Glutamatergic neuron (in vitro differentiated cells): ENCODE measurements at regions not wholly inside any gene's neighbourhood (a gene's known extent, or its start where the extent isn't known, plus 50 kb on each side); places are given as distances from the start of the nearest gene placed in this dataset.

Experiments
- DNase-seq: peaks from one replicate; pipeline ENCODE4 v3.0.0; 2022
- H3K27ac Mint-ChIP-seq: one replicate; pipeline ENCODE4 v1.8.0; 2020; ENCODE audit warnings: mild to moderate bottlenecking, mixed read lengths, inconsistent platforms; ENCODE audit not compliant: unreplicated experiment
- H3K27me3 Mint-ChIP-seq: one replicate; pipeline ENCODE4 v1.8.0; 2020; ENCODE audit warnings: mild to moderate bottlenecking, moderate library complexity, mixed read lengths, inconsistent platforms; ENCODE audit not compliant: unreplicated experiment
- H3K36me3 Mint-ChIP-seq: one replicate; pipeline ENCODE4 v1.8.0; 2020; ENCODE audit warnings: mild to moderate bottlenecking, mixed read lengths, inconsistent platforms; ENCODE audit not compliant: unreplicated experiment
- H3K4me1 Mint-ChIP-seq: one replicate; pipeline ENCODE4 v1.8.0; 2020; ENCODE audit warnings: mild to moderate bottlenecking, low read depth, mixed read lengths, inconsistent platforms; ENCODE audit not compliant: unreplicated experiment
- H3K4me3 Mint-ChIP-seq: one replicate; pipeline ENCODE4 v1.8.0; 2020; ENCODE audit warnings: mild to moderate bottlenecking, mixed read lengths, inconsistent platforms; ENCODE audit not compliant: unreplicated experiment
- H3K9me3 Mint-ChIP-seq: one replicate; pipeline ENCODE4 v1.8.0; 2020; ENCODE audit warnings: mild to moderate bottlenecking, moderate library complexity, mixed read lengths, inconsistent platforms; ENCODE audit not compliant: unreplicated experiment
- CTCF ChIP-seq: fragments of 200-600 bp; sonication (generic); IDR thresholded peaks from one replicate; pipeline ENCODE4 v1.5.0; 2021; ENCODE audit not compliant: partially characterized antibody, unreplicated experiment

DNA sequence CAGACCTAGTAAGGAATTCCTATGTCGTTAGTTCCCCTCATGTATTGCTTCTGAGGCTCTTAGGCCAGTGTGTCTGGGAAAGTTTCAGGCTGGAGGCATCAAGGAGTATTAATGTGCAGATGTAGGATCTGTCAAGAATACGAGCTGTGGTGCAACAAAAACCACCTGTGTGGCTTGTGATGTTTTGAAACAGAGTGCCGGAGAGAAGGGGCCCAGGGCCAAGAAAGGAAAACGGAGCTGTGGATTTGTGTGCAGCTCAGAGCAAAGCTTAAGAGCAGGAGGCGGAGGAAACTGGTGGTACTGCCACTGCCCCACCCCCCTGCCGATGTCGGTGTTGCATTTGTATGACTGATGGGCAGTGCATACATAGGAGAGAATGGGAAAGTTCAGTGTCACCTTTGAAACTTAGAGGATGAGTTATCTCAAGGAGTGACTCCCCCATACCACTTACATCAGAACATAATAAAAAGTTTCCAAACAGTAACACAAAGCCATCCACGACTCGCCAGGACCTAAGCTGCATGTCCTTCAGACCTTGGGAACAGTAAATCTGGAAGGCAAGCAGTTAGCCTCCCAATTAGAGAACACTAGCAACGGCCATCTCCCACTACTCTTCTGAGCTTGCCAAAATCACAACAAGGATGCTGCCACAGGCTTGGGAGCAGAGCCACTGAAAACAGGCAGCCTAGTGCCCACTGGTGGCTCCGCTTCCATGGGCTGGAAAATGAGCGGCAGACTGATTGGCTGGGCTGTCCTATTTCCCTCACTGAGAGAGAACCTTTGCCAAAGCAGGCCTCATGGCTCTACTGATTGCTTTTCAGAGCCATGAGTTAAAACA is 152.7 kb upstream of the NT5C1B start:
- no peaks in the 10 kb centered on the region for H3K9me3 Mint-ChIP-seq

DNA sequence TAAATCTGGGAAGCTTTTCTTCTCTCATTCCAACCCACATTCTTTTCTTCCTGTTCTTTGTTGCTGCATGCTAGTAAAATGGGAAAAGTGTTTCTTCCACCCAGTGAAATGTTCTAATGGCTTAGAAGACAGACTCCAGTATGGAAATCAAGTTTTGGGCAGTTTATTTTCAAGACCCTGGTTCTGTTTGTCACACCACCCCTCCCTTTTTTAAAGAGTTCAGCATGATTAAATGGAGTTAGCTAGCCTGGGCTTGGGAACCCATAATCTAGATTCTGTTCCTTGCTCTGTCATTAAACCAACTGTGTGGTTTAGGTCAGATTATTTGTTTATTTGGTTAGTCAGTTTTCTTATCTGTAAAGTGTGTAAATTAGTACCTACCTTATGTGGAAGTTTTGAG is 151.8 kb upstream of the NT5C1B start:
- peaks cover 2% of the 10 kb centered on the region for H3K27me3 Mint-ChIP-seq
- DNase-seq, result no peak
- no peaks in the 10 kb centered on the region for H3K4me1 Mint-ChIP-seq
- TF ChIP-seq CTCF, result no peak
- no peaks in the 10 kb centered on the region for H3K36me3 Mint-ChIP-seq
- no peak overlapping the region for H3K27ac Mint-ChIP-seq
- no peaks in the 10 kb centered on the region for H3K9me3 Mint-ChIP-seq
- H3K4me3 Mint-ChIP-seq, result no peak overlapping the region

More for the DNA sequence above, 152.7 kb upstream of the NT5C1B start:
- H3K27me3 Mint-ChIP-seq, result peaks cover 2% of the 10 kb centered on the region
- H3K4me1 Mint-ChIP-seq, result no peaks in the 10 kb centered on the region
- H3K36me3 Mint-ChIP-seq, result no peaks in the 10 kb centered on the region
- no peak for DNase-seq
- no peak overlapping the region for H3K4me3 Mint-ChIP-seq
- H3K27ac Mint-ChIP-seq, result no peak overlapping the region
- TF ChIP-seq CTCF, result no peak

DNA sequence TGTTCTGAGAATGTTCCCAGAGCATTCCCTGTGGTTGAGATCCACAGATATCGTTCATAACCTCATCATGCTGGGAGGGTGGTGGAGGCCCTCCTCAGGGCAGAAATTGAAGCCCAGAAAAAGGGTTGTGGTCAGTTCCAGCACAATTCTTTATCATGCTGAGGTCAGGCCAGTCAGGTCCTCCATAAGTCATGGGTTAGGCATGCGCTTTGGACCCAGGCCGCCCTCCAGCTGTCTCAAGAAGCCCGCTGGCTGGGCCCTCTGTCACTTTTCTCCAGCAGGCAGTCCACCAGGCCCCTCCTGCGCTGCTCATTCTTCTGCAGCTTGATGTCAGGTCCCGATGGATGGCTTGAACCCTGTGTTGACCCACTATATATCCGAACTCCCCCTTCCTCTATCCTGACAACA is 151.1 kb upstream of the NT5C1B start:
- DNase-seq, result no peak
- no peak overlapping the region for H3K27ac Mint-ChIP-seq
- no peak overlapping the region for H3K4me3 Mint-ChIP-seq
- H3K9me3 Mint-ChIP-seq, result no peaks in the 10 kb centered on the region
- TF ChIP-seq CTCF, result no peak
- peaks cover 3% of the 10 kb centered on the region for H3K27me3 Mint-ChIP-seq
- no peaks in the 10 kb centered on the region for H3K36me3 Mint-ChIP-seq
- H3K4me1 Mint-ChIP-seq, result no peaks in the 10 kb centered on the region

DNA sequence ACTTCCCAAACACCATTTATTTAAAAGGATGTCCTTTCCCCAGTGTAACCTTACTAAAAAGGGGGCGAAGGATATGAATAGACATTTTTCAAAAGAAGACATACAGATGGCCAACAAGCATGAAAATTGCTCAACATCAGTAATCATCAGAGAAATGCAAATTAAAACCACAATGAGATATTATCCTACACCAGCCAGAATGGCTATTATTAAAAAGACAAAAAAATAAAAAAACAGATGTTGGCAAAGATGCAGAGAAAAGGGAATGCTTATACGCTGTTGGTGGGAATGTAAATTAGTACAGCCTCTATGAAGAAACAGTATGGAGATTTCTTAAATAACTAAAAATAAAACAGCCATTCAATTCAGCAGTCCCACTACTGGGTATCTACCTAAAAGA is 142.3 kb upstream of the NT5C1B start:
- Mint-ChIP-seq H3K4me3 (no peak overlapping the region), H3K4me1 (no peaks in the 10 kb centered on the region), H3K27me3 (peaks cover 2% of the 10 kb centered on the region), H3K36me3 (no peaks in the 10 kb centered on the region), H3K27ac (no peak overlapping the region), H3K9me3 (no peaks in the 10 kb centered on the region)
- TF ChIP-seq CTCF, result no peak
- no peak for DNase-seq

GRCh38 chr2:18724371-18725145 is 135.2 kb upstream of the NT5C1B start:
- Mint-ChIP-seq H3K4me3 (no peak overlapping the region), H3K9me3 (no peaks in the 10 kb centered on the region), H3K4me1 (no peaks in the 10 kb centered on the region), H3K36me3 (no peaks in the 10 kb centered on the region), H3K27me3 (no peaks in the 10 kb centered on the region), H3K27ac (no peak overlapping the region)
- TF ChIP-seq CTCF, result no peak
- no peak for DNase-seq
